K562 (cell line): ENCODE measurements at regions not wholly inside any gene's neighbourhood (a gene's known extent, or its start where the extent isn't known, plus 50 kb on each side); places are given as distances from the start of the nearest gene placed in this dataset.

Experiments
- ATAC-seq: fragments of 200-7000 bp; cut with Tn5 transposase; 3 replicates; pipeline ENCODE4 v1.9.1; 2020; ENCODE audit warnings: moderate library complexity
- BruUV-seq: library from RNA; stranded (reverse); fragments of 400-500 nt; replicated peaks from 2 replicates; lab custom pipeline; 2021; lab: Mats Ljungman, UMichigan
- CTCF ChIA-PET: fragments of 300-600 bp; formaldehyde crosslinking; extraction: SDS; loops from one replicate; lab custom pipeline; 2021; ENCODE audit warnings: low intra/inter-chr PET ratio; lab: Yijun Ruan, JAX
- POLR2A ChIA-PET: fragments of 300-600, 350-650 bp; sonication (Branson Sonifier 250); formaldehyde crosslinking; extraction: SDS; loops from one replicate; lab custom pipeline; 2021; ENCODE audit warnings: antibody characterized with exemption, inconsistent platforms; lab: Yijun Ruan, JAX
- DNase-seq, 4 experiments: peaks; one replicate each; pipeline versions ENCODE4 v3.0.0 to v3.0.0-alpha.2; 2011 to 2018; ENCODE audit warnings: low spot score in 3 of 4, mixed read lengths in 3 of 4; ENCODE audit errors: extremely low read depth in 1 of 4
- FAIRE-seq: peaks from 2 replicates; lab custom pipeline; 2011; peaks lifted over from hg19 to GRCh38; lab: Jason Lieb, UNC
- H2AFZ ChIP-seq: 2 replicates; pipeline ENCODE4 v1.6.0; 2011; ENCODE audit warnings: low read depth, low read length, control low read depth, inconsistent platforms
- H3K27ac ChIP-seq: fragments of 200-600 bp; 3 replicates; pipeline ENCODE4 v1.8.0; 2011; ENCODE audit warnings: low read depth, mild to moderate bottlenecking, control low read depth, inconsistent platforms, low read length, moderate library complexity, mixed read lengths; ENCODE audit errors: extremely low read depth
- H3K27me3 ChIP-seq, 2 experiments: fragments of 300-600 bp in 1 of 2; 2 replicates in 1 of 2; 3 replicates in 1 of 2; pipeline versions ENCODE4 v1.6.0 to v1.8.0; 2011; ENCODE audit warnings: inconsistent platforms in 2 of 2, low read length in 2 of 2, mild to moderate bottlenecking in 1 of 2, mixed read lengths in 1 of 2, moderate library complexity in 1 of 2; ENCODE audit not compliant: control insufficient read depth in 2 of 2, insufficient read depth in 2 of 2
- H3K36me3 ChIP-seq: fragments of 300-600 bp; 3 replicates; pipeline ENCODE4 v1.8.0; 2011; ENCODE audit warnings: mild to moderate bottlenecking, low read length, inconsistent platforms; ENCODE audit not compliant: control insufficient read depth, insufficient read depth
- H3K4me1 ChIP-seq, 2 experiments: fragments of 200-600 bp in 1 of 2; replicated peaks in 1 of 2; 2 replicates in 1 of 2; 3 replicates in 1 of 2; pipeline versions ENCODE4 v1.5.1 to v1.8.0; 2011; ENCODE audit warnings: inconsistent platforms in 2 of 2, low read length in 2 of 2, mild to moderate bottlenecking in 1 of 2, mixed read lengths in 1 of 2, moderate library complexity in 1 of 2; ENCODE audit not compliant: control insufficient read depth in 2 of 2, insufficient read depth in 2 of 2
- H3K4me2 ChIP-seq: 2 replicates; pipeline ENCODE4 v1.6.1; 2011; ENCODE audit warnings: low read length, control low read depth, inconsistent platforms, mixed read lengths; ENCODE audit not compliant: insufficient read depth
- H3K4me3 ChIP-seq: fragments of 200-600 bp; sonication (generic), shearing (Covaris generic); 2 replicates; pipeline ENCODE4 v1.5.1; 2016; ENCODE audit warnings: control low read depth, inconsistent platforms
- H3K79me2 ChIP-seq: fragments of 200-600 bp; 3 replicates; pipeline ENCODE4 v1.8.0; 2011; ENCODE audit warnings: low read length, inconsistent platforms; ENCODE audit not compliant: control insufficient read depth, insufficient read depth
- H3K9ac ChIP-seq, 2 experiments: 2 replicates each; pipeline versions ENCODE4 v1.6.0 to v1.6.1; 2011; ENCODE audit warnings: low read depth in 2 of 2, low read length in 2 of 2, control low read depth in 1 of 2, inconsistent platforms in 1 of 2, mild to moderate bottlenecking in 1 of 2, mixed read lengths in 1 of 2; ENCODE audit not compliant: insufficient read depth in 1 of 2
- H3K9me1 ChIP-seq: one replicate; pipeline ENCODE4 v1.6.0; 2011; ENCODE audit warnings: inconsistent platforms, mild to moderate bottlenecking, low read length, moderate library complexity; ENCODE audit not compliant: control insufficient read depth, insufficient read depth
- H3K9me3 ChIP-seq: replicated peaks from 2 replicates; pipeline ENCODE4 v1.5.1; 2011; ENCODE audit warnings: low read depth, low read length, inconsistent platforms; ENCODE audit not compliant: control insufficient read depth, insufficient read depth
- H4K20me1 ChIP-seq: replicated peaks from 2 replicates; pipeline ENCODE4 v1.6.1; 2011; ENCODE audit warnings: low read length, inconsistent platforms, mixed read lengths; ENCODE audit not compliant: control insufficient read depth, insufficient read depth
- CAMTA2 ChIP-seq: fragments of 250-450 bp; sonication (Bioruptor Pico); conservative IDR thresholded peaks from 2 replicates; pipeline ENCODE4 v1.5.1; 2022
- CHD1 ChIP-seq: fragments of 200-600 bp; sonication (generic); IDR thresholded peaks from one replicate; pipeline ENCODE4 v1.6.1; 2012; ENCODE audit warnings: mild to moderate bottlenecking, moderate library complexity, low read length, inconsistent platforms
- DDX20 ChIP-seq: fragments of 450-650 bp; IDR thresholded peaks from 2 replicates; pipeline ENCODE4 v1.6.1; 2016; ENCODE audit warnings: missing genetic modification characterization, low read depth, mild to moderate bottlenecking, missing compliant biosample characterization, moderate library complexity
- HNRNPL ChIP-seq: fragments of 200-400 bp; formaldehyde crosslinking; IDR thresholded peaks from 2 replicates; pipeline ENCODE4 v1.6.1; 2017; ENCODE audit warnings: low read depth, mild to moderate bottlenecking, low read length
- MBD2 ChIP-seq: sonication (generic); IDR thresholded peaks from 2 replicates; pipeline ENCODE4 v1.6.1; 2016; ENCODE audit warnings: low read depth, borderline replicate concordance
- RBM17 ChIP-seq: fragments of 200-400 bp; formaldehyde crosslinking; IDR thresholded peaks from 2 replicates; pipeline ENCODE4 v1.6.1; 2017; ENCODE audit warnings: low read depth, mild to moderate bottlenecking, low read length, borderline replicate concordance
- ZNF41 ChIP-seq: fragments of 250-450 bp; sonication (Bioruptor Pico); conservative IDR thresholded peaks from 2 replicates; pipeline ENCODE4 v1.4.0; 2020; ENCODE audit warnings: mild to moderate bottlenecking
- ZSCAN32 ChIP-seq: fragments of 450-650 bp; formaldehyde crosslinking; IDR thresholded peaks from 2 replicates; pipeline ENCODE4 v1.4.0; 2020; ENCODE audit warnings: mild to moderate bottlenecking, moderate library complexity
- WGBS: fragments of 100-300 bp; shearing (Covaris generic); methylation state at CpG from one replicate; pipeline ENCODE4 v1.1.6; 2016; ENCODE audit warnings: low coverage, mixed read lengths; ENCODE audit not compliant: insufficient coverage; ENCODE audit errors: missing lambda C conversion rate; 5-methylcytosine and 5-hydroxymethylcytosine counted together
- in situ Hi-C: fragments of 300-500 bp; cut with MboI; formaldehyde crosslinking; loops from 4 replicates; pipeline ENCODE4 v1.15.0; 2018; ENCODE audit warnings: inconsistent platforms, mixed read lengths
- intact Hi-C: fragments of 100-400 bp; cut with micrococcal nuclease; formaldehyde crosslinking; loops from 2 replicates; pipeline ENCODE4 v1.14.2; 2022
- TF ChIP-seq, protein P1 (sequence below), 2 experiments: fragments of 450-650 bp; formaldehyde crosslinking in 1 of 2; IDR thresholded peaks; 2 replicates each; pipeline versions ENCODE4 v1.4.0 to v1.6.1; 2014 to 2020; ENCODE audit warnings: mild to moderate bottlenecking in 2 of 2, borderline replicate concordance in 1 of 2, low read depth in 1 of 2
- TF ChIP-seq, protein P2 (sequence below): fragments of 150-350 bp; IDR thresholded peaks from 2 replicates; pipeline ENCODE4 v1.6.1; 2014; ENCODE audit warnings: low read depth, mild to moderate bottlenecking, low read length, borderline replicate concordance
- TF ChIP-seq, protein P3 (sequence below): fragments of 450-650 bp; formaldehyde crosslinking; IDR thresholded peaks from 2 replicates; pipeline ENCODE4 v1.4.0; 2022; ENCODE audit warnings: missing genetic modification characterization

DNA sequence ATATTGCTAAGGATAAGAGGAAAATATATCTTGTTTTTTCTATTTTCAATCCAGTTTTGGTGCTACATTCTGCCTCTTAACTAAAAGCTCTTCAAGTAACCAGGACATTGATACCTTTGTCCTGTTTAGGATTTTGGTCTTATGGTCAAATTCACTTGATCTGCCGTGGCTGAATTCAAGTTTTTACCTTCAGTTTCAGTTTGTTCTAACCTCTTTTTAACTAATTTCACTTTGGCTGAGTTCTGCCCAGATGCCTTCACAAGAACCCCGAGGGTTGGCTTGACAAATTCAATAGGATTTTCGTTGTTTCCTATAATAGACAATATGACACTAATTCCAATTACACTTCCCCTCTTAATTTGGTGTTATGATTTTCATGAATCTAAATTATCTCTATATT lies 84.5 kb upstream of the C1orf21 start:
- intact Hi-C loops = no loop called here
- Histone ChIP-seq H3K4me1 (no peaks in the 10 kb centered on the region), H3K9me3 (no peaks in the 10 kb centered on the region), H3K9ac (no peak overlapping the region), H3K4me3 (no peak overlapping the region), H3K36me3 (no peaks in the 10 kb centered on the region), H2AFZ (no peak overlapping the region), H3K27me3 (no peaks in the 10 kb centered on the region; a peak in 1 of 5 replicates), H3K79me2 (no peaks in the 10 kb centered on the region), H4K20me1 (no peaks in the 10 kb centered on the region), H3K4me2 (no peak overlapping the region), H3K27ac (no peak overlapping the region), H3K9me1 (no peaks in the 10 kb centered on the region)
- in situ Hi-C loops = no loop called here
- ATAC-seq (no peak), FAIRE-seq (no peak), DNase-seq (no peak)
- ChIA-PET POLR2A (no interaction called here), CTCF (no interaction called here)
- no TSS peak for BruUV-seq
- 0% methylated on average over 3 of the region's 3 CpGs for WGBS
- TF ChIP-seq ZNF41 (CRISPR knock-in tag) (no peak), HNRNPL (no peak), MBD2 (no peak), DDX20 (tag) (no peak), CHD1 (no peak), ZSCAN32 (no peak), CAMTA2 (CRISPR knock-in tag) (no peak), RBM17 (no peak)
- TF ChIP-seq, protein P1, sequence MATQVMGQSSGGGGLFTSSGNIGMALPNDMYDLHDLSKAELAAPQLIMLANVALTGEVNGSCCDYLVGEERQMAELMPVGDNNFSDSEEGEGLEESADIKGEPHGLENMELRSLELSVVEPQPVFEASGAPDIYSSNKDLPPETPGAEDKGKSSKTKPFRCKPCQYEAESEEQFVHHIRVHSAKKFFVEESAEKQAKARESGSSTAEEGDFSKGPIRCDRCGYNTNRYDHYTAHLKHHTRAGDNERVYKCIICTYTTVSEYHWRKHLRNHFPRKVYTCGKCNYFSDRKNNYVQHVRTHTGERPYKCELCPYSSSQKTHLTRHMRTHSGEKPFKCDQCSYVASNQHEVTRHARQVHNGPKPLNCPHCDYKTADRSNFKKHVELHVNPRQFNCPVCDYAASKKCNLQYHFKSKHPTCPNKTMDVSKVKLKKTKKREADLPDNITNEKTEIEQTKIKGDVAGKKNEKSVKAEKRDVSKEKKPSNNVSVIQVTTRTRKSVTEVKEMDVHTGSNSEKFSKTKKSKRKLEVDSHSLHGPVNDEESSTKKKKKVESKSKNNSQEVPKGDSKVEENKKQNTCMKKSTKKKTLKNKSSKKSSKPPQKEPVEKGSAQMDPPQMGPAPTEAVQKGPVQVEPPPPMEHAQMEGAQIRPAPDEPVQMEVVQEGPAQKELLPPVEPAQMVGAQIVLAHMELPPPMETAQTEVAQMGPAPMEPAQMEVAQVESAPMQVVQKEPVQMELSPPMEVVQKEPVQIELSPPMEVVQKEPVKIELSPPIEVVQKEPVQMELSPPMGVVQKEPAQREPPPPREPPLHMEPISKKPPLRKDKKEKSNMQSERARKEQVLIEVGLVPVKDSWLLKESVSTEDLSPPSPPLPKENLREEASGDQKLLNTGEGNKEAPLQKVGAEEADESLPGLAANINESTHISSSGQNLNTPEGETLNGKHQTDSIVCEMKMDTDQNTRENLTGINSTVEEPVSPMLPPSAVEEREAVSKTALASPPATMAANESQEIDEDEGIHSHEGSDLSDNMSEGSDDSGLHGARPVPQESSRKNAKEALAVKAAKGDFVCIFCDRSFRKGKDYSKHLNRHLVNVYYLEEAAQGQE (IDR thresholded peaks at IDR 0.05; ENCODE audit: borderline replicate concordance) = no peak
- TF ChIP-seq, protein P1 (CRISPR knock-in tag; IDR thresholded peaks at IDR 0.05; ENCODE audit: low read depth) = no peak
- TF ChIP-seq, protein P2, sequence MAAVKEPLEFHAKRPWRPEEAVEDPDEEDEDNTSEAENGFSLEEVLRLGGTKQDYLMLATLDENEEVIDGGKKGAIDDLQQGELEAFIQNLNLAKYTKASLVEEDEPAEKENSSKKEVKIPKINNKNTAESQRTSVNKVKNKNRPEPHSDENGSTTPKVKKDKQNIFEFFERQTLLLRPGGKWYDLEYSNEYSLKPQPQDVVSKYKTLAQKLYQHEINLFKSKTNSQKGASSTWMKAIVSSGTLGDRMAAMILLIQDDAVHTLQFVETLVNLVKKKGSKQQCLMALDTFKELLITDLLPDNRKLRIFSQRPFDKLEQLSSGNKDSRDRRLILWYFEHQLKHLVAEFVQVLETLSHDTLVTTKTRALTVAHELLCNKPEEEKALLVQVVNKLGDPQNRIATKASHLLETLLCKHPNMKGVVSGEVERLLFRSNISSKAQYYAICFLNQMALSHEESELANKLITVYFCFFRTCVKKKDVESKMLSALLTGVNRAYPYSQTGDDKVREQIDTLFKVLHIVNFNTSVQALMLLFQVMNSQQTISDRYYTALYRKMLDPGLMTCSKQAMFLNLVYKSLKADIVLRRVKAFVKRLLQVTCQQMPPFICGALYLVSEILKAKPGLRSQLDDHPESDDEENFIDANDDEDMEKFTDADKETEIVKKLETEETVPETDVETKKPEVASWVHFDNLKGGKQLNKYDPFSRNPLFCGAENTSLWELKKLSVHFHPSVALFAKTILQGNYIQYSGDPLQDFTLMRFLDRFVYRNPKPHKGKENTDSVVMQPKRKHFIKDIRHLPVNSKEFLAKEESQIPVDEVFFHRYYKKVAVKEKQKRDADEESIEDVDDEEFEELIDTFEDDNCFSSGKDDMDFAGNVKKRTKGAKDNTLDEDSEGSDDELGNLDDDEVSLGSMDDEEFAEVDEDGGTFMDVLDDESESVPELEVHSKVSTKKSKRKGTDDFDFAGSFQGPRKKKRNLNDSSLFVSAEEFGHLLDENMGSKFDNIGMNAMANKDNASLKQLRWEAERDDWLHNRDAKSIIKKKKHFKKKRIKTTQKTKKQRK = no peak
- TF ChIP-seq, protein P3, sequence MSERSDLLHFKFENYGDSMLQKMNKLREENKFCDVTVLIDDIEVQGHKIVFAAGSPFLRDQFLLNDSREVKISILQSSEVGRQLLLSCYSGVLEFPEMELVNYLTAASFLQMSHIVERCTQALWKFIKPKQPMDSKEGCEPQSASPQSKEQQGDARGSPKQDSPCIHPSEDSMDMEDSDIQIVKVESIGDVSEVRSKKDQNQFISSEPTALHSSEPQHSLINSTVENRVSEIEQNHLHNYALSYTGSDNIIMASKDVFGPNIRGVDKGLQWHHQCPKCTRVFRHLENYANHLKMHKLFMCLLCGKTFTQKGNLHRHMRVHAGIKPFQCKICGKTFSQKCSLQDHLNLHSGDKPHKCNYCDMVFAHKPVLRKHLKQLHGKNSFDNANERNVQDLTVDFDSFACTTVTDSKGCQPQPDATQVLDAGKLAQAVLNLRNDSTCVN (CRISPR knock-in tag) = no peak
